H9 (cell line): ENCODE measurements at regions not wholly inside any gene's neighbourhood (a gene's known extent, or its start where the extent isn't known, plus 50 kb on each side); places are given as distances from the start of the nearest gene placed in this dataset.

Source experiments
- DNase-seq: peaks from one replicate; pipeline ENCODE4 v3.0.0-alpha.2; 2017
- H2AFZ ChIP-seq: one replicate; pipeline ENCODE4 v1.6.1; 2013; ENCODE audit warnings: mild to moderate bottlenecking, low read length, control low read depth, moderate library complexity
- H2AK5ac ChIP-seq: 2 replicates; pipeline ENCODE4 v1.6.1; 2013; ENCODE audit warnings: low read length, control low read depth, mixed read lengths; ENCODE audit not compliant: insufficient read length
- H2BK120ac ChIP-seq: one replicate; pipeline ENCODE4 v1.6.1; 2013; ENCODE audit warnings: low read depth, mild to moderate bottlenecking, low read length, control low read depth, inconsistent platforms; ENCODE audit not compliant: poor library complexity, severe bottlenecking
- H2BK12ac ChIP-seq: 2 replicates; pipeline ENCODE4 v1.6.1; 2013; ENCODE audit warnings: low read length, control low read depth, mixed read lengths, low read depth; ENCODE audit not compliant: insufficient read length
- H2BK15ac ChIP-seq: 2 replicates; pipeline ENCODE4 v1.6.1; 2013; ENCODE audit warnings: low read depth, low read length, control low read depth
- H2BK20ac ChIP-seq: one replicate; pipeline ENCODE4 v1.6.1; 2013; ENCODE audit warnings: low read depth, mild to moderate bottlenecking, low read length, control low read depth, inconsistent platforms; ENCODE audit not compliant: poor library complexity, severe bottlenecking
- H2BK5ac ChIP-seq: 2 replicates; pipeline ENCODE4 v1.6.1; 2013; ENCODE audit warnings: low read length, control low read depth, mixed read lengths; ENCODE audit not compliant: insufficient read length
- H3K14ac ChIP-seq: 2 replicates; pipeline ENCODE4 v1.6.1; 2013; ENCODE audit warnings: low read length, control low read depth; ENCODE audit not compliant: insufficient read depth
- H3K18ac ChIP-seq: 2 replicates; pipeline ENCODE4 v1.6.1; 2013; ENCODE audit warnings: low read depth, mild to moderate bottlenecking, mixed read lengths, low read length, control low read depth; ENCODE audit not compliant: insufficient read length
- H3K23ac ChIP-seq: 2 replicates; pipeline ENCODE4 v1.6.1; 2013; ENCODE audit warnings: low read length, control low read depth, mixed read lengths, low read depth; ENCODE audit not compliant: insufficient read length
- H3K23me2 ChIP-seq: 2 replicates; pipeline ENCODE4 v1.6.1; 2013; ENCODE audit warnings: low read depth, mild to moderate bottlenecking, mixed read lengths, low read length, control low read depth; ENCODE audit not compliant: insufficient read length, poor library complexity, severe bottlenecking
- H3K27ac ChIP-seq: 2 replicates; pipeline ENCODE4 v1.5.1; 2013; ENCODE audit warnings: low read length, control low read depth, mixed read lengths, low read depth; ENCODE audit not compliant: insufficient read length
- H3K27me3 ChIP-seq: 2 replicates; pipeline ENCODE4 v1.6.1; 2013; ENCODE audit warnings: low read length, control low read depth, inconsistent platforms; ENCODE audit not compliant: insufficient read depth
- H3K4ac ChIP-seq: 2 replicates; pipeline ENCODE4 v1.6.1; 2013; ENCODE audit warnings: low read depth, mild to moderate bottlenecking, control low read depth, inconsistent platforms, low read length, moderate library complexity
- H3K4me1 ChIP-seq: 2 replicates; pipeline ENCODE4 v1.6.1; 2013; ENCODE audit warnings: low read length, control low read depth, inconsistent platforms; ENCODE audit not compliant: insufficient read depth
- H3K4me2 ChIP-seq: 2 replicates; pipeline ENCODE4 v1.6.1; 2013; ENCODE audit warnings: low read length, control low read depth, mixed read lengths; ENCODE audit not compliant: insufficient read length, insufficient read depth
- H3K56ac ChIP-seq: 2 replicates; pipeline ENCODE4 v1.6.1; 2013; ENCODE audit warnings: low read depth, mild to moderate bottlenecking, mixed read lengths, low read length, control low read depth; ENCODE audit not compliant: insufficient read length
- H3K79me1 ChIP-seq: 2 replicates; pipeline ENCODE4 v1.6.1; 2013; ENCODE audit warnings: low read depth, mild to moderate bottlenecking, moderate library complexity, low read length, control low read depth, inconsistent platforms; ENCODE audit not compliant: insufficient read depth, poor library complexity, severe bottlenecking
- H3K79me2 ChIP-seq: 2 replicates; pipeline ENCODE4 v1.6.1; 2013; ENCODE audit warnings: low read length, control low read depth, inconsistent platforms; ENCODE audit not compliant: insufficient read depth
- H3K9ac ChIP-seq: 2 replicates; pipeline ENCODE4 v1.6.1; 2013; ENCODE audit warnings: low read length, control low read depth, mixed read lengths; ENCODE audit not compliant: insufficient read length; ENCODE audit errors: extremely low read depth
- H3K9me3 ChIP-seq: one replicate; pipeline ENCODE4 v1.6.1; 2013; ENCODE audit warnings: low read depth, low read length, inconsistent platforms; ENCODE audit not compliant: control insufficient read depth
- H3T11ph ChIP-seq: one replicate; pipeline ENCODE4 v1.6.1; 2013; ENCODE audit warnings: mild to moderate bottlenecking, low read length, control low read depth, inconsistent platforms
- H4K20me1 ChIP-seq: one replicate; pipeline ENCODE4 v1.6.1; 2013; ENCODE audit not compliant: control insufficient read depth, insufficient read length, insufficient read depth
- H4K5ac ChIP-seq: 2 replicates; pipeline ENCODE4 v1.6.1; 2013; ENCODE audit warnings: low read depth, mild to moderate bottlenecking, mixed read lengths, low read length, control low read depth; ENCODE audit not compliant: insufficient read length
- H4K8ac ChIP-seq: replicated peaks from 2 replicates; pipeline ENCODE4 v1.6.1; 2013; ENCODE audit warnings: low read length, control low read depth, mixed read lengths, low read depth; ENCODE audit not compliant: insufficient read length
- H4K91ac ChIP-seq: 2 replicates; pipeline ENCODE4 v1.6.1; 2013; ENCODE audit warnings: low read depth, mild to moderate bottlenecking, moderate library complexity, mixed read lengths, low read length, control low read depth; ENCODE audit not compliant: insufficient read length
- H3K27ac Mint-ChIP-seq, 3 experiments: 2 replicates in 2 of 3; 3 replicates in 1 of 3; pipeline ENCODE4 v1.8.0; 2020 to 2021; ENCODE audit warnings: mixed read lengths in 3 of 3, mild to moderate bottlenecking in 1 of 3, moderate library complexity in 1 of 3
- H3K27me3 Mint-ChIP-seq: 2 replicates; pipeline ENCODE4 v1.8.0; 2021; ENCODE audit warnings: low read depth, mild to moderate bottlenecking, moderate library complexity, mixed read lengths
- H3K36me3 Mint-ChIP-seq, 3 experiments: 2 replicates in 2 of 3; 3 replicates in 1 of 3; pipeline ENCODE4 v1.8.0; 2020 to 2021; ENCODE audit warnings: low read depth in 3 of 3, mixed read lengths in 3 of 3; ENCODE audit not compliant: insufficient read depth in 1 of 3
- H3K4me1 Mint-ChIP-seq, 2 experiments: 2 replicates each; pipeline ENCODE4 v1.8.0; 2020; ENCODE audit warnings: mixed read lengths in 2 of 2
- H3K4me3 Mint-ChIP-seq, 2 experiments: 2 replicates in 1 of 2; 3 replicates in 1 of 2; pipeline ENCODE4 v1.8.0; 2020 to 2021; ENCODE audit warnings: mild to moderate bottlenecking in 2 of 2, mixed read lengths in 2 of 2, moderate library complexity in 1 of 2
- H3K9me3 Mint-ChIP-seq, 2 experiments: 2 replicates in 1 of 2; 3 replicates in 1 of 2; pipeline ENCODE4 v1.8.0; 2020; ENCODE audit warnings: mild to moderate bottlenecking in 2 of 2, mixed read lengths in 2 of 2, moderate library complexity in 1 of 2
- CTCF ChIP-seq: fragments of 200-600 bp; sonication (generic); conservative IDR thresholded peaks from 3 replicates; pipeline ENCODE4 v1.8.0; 2021; ENCODE audit warnings: antibody characterized with exemption, mild to moderate bottlenecking

- no peaks in the 10 kb centered on the region for H3K9me3 Mint-ChIP-seq
- peak overlapping the region in 1 of 3 experiments; percentile 69; a peak in 2 of 7 replicates for H3K27ac Mint-ChIP-seq
- Histone ChIP-seq H3K27ac (no peak overlapping the region), H2AK5ac (no peak overlapping the region), H3K14ac (no peak overlapping the region), H3K79me1 (no peaks in the 10 kb centered on the region), H3K23ac (no peak overlapping the region), H3K18ac (no peak overlapping the region), H4K91ac (no peak overlapping the region), H3K23me2 (no peaks in the 10 kb centered on the region), H2BK120ac (no peak overlapping the region), H3K56ac (no peak overlapping the region), H3K4me2 (no peak overlapping the region), H3K4me1 (peaks cover 12% of the 10 kb centered on the region; the same call in 1 of the 2 replicates), H3K9ac (no peak overlapping the region), H2BK12ac (no peak overlapping the region), H3T11ph (no peak overlapping the region), H4K5ac (no peak overlapping the region), H2AFZ (no peak overlapping the region), H4K20me1 (no peaks in the 10 kb centered on the region), H3K79me2 (no peaks in the 10 kb centered on the region), H2BK5ac (no peak overlapping the region), H3K27me3 (no peaks in the 10 kb centered on the region; the same call in 1 of the 2 replicates), H3K9me3 (no peaks in the 10 kb centered on the region), H4K8ac (no peak overlapping the region), H2BK20ac (no peak overlapping the region), H3K4ac (no peak overlapping the region), H2BK15ac (no peak overlapping the region)
- no peak for DNase-seq
- no peaks in the 10 kb centered on the region; the same call in 1 of the 2 replicates for H3K27me3 Mint-ChIP-seq
- no peak for TF ChIP-seq CTCF
- no peaks in the 10 kb centered on the region for H3K36me3 Mint-ChIP-seq
- peaks cover 48 to 50% of the 10 kb centered on the region in 2 experiments for H3K4me1 Mint-ChIP-seq
- no peak overlapping the region; a peak in 1 of 5 replicates for H3K4me3 Mint-ChIP-seq
These were observed 191.7 kb upstream of the KRR1 start for GRCh38 chr12:75703131-75703530.
